GM18909 (cell line): ENCODE measurements at regions not wholly inside any gene's neighbourhood (a gene's known extent, or its start where the extent isn't known, plus 50 kb on each side); places are given as distances from the start of the nearest gene placed in this dataset.

Experiments
- ATAC-seq: cut with Tn5 transposase; IDR thresholded peaks from one replicate; pipeline ENCODE4 v1.9.1; 2021; ENCODE audit warnings: mild to moderate bottlenecking; ENCODE audit not compliant: unreplicated experiment, poor library complexity

DNA sequence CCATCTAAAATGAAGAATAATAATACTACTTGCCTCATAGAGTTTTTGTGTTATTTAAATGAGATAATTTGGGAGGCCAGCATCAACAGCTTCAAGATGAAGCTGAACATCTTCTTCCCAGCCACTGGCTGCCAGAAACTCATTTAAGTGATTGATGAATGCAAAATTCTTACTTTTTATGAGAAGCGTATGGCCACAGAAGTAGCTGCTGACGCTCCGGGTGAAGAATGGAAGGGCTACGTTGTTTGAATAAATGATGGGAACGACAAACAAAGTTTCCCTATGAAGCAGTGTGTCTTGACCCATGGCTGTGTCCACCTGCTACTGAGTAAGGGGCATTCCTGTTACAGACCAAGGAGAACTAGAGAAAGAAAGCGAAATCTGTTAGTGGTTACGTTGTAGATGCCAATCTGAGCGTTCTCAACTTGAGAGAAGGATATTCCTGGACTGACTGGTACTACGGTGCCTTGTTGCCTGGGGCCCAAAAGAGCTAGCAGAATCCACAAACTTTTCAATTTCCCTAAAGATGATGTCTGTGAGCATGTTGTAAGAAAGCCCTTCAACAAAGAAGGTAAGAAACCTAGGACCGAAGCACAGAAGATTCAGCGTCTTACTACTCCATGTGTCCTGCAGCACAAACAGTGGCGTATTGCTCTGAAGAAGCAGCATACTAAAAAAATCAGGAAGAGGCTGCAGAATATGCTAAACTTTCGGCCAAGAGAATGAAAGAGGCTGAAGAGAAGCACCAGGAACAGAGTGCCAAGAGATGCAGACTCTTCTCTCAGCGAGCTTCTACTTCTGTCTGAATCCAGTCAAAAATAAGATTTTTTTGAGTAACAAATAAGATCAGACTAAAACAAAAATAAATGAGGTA is 100.0 kb upstream of the LRIG3 start:
- no peak for ATAC-seq

DNA sequence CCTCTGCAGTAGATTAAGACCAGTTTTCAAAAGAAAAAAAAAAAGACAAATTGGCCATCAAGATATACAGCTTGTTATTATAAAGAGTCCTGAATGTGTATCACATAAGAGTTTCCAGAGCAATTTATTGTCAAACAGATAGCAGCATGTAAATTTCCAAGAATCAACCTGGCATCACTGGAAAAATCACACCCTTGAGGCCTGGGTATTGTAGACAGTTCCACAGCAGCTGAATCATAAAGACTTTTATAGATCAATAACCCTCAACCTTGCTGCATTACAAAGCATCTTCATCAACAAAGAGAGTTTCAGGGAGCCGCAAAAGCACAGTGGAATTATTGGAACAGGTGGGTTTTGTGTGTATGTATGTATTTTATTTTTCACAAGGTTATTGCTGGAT is 94.6 kb upstream of the LRIG3 start:
- no peak for ATAC-seq

DNA sequence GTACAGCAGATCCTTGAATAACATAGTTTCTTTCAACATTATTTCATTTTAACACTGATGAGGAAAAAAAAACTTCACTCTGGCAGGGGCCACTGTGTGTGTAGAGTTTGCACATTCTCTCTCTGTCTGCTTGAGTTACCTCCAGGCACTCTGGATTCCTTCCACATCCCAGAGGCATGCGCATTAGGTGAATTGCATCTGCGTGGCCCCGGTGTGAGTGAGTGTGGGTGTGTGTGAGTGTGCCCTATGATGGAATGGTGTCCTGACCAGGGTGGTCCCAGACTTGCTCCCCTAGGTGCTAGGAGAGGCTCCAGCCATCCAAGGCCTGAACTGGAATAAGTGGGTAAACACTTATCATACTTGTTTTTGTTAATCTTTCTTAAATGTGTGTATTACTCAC is 90.6 kb upstream of the LRIG3 start:
- no peak for ATAC-seq

DNA sequence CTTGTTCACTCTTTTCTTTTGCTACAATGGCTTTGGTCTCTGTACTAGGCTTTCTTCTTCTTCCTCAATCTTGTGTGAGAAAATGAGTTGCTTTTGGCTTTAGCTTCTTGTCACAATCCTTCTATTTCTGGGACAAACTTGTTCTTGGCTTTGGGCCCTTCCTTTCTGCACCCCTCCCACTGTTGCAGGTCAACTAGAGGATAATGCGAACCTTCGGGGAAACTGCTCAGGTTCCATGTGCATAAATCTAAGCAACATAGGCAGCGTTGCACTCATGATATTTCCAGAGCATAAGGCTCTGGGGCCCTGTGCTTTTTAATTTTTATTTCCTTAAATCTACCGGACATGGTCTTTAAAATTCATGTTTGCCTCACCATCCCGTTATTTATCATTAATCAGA is 89.8 kb upstream of the LRIG3 start:
- no peak for ATAC-seq

DNA sequence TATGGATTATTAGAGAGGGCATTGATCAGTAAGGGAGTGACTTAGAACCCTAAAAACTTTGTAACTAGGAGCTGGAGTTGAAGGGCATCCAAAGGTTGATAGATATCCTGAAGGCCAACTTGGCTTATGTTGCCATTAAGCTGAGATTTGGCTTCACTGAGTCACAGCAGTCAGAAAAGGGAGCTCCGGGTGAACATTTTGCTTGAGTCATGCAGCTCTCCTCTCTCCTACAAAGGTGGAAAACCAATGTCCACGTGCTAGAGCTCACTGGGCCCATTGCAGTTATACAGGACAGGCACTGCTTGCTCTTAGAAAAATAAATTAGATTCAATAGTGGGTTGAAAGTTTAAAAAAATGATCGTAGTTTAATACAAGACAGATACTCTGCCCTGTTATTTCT is 87.3 kb upstream of the LRIG3 start:
- no peak for ATAC-seq

DNA sequence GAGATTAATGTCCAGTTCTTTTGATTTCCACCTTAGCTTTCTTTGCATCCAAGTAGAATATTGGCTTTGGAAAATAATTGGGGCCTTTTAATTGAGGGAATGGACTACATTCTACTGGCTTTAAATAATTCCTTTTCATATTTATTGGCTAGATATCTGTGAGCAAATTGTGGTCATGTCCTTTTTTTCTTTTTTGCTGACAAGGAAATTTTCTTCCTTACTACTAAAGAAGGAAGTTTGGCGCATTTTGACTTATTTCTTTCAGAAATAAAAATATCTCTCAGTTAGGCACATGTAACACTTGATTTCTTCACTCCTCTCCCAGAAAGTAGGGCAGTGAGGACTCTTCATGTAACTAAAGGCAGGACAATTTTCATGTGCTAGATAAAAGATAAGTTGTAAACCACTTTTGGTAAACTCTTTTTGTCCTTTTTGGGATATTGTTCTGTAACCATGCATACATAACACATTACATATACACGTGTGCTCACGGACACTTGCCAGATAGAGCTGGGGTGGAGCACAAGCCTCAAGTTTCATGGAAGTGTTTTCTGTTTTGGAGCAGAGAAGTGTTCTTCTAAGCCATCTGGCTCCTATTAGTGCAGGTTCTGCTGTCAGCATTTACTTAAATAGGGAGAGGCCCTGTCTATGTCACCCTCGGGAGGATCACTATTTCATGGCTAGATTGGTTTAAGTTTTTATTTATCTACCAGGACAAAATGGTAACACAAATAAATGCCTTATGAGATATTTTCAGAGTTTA is 85.1 kb upstream of the LRIG3 start:
- no peak for ATAC-seq

DNA sequence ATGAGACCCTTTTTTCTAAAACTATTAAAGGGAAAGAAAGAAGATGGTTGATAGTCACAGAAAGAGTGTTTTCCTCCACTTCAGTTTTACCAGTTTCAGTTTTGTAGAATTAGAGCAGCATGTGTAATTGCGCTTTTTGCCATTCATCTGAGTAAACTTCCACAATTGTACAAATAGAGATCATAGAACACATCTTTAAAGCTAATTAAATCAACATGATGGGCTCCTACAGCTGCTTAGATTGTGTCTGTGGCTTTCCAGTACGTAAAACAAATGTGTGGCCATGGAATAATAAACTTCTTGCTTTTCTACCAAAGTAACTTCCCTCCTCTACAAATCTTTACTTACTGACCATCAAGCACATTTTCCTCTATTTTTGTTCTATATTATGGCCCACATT is 84.2 kb upstream of the LRIG3 start:
- ATAC-seq = no peak

DNA sequence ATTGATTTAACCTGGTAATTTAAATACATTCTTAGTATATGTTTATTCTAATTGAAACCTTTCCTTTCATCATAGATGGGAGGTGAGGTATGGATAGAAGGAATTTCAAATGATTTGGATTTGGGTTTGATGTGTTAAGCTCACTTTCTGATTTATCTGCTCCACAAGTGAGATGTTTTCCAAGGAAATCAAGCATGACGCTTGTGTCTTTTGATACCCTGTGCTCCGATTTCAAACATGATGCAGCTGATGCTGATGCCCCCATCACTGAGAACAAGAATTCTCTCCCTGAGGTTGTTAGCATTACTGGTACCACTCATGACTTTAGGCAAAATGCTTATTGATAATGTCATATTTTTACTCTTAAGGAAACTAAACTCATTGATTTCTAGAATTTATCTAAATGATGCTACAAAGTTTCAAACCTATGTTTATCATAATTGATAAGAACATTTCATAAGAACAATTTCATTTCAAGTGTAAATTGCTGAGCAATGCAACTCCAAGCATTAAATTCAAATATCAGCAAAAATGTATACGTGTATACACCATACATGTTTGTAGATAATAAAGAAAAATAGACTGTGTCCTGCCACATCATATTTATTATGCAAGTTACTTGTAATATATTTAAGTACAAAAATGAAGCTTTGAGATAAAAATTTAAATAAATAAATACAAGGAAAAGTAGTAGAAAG is 75.5 kb upstream of the LRIG3 start:
- no peak for ATAC-seq

DNA sequence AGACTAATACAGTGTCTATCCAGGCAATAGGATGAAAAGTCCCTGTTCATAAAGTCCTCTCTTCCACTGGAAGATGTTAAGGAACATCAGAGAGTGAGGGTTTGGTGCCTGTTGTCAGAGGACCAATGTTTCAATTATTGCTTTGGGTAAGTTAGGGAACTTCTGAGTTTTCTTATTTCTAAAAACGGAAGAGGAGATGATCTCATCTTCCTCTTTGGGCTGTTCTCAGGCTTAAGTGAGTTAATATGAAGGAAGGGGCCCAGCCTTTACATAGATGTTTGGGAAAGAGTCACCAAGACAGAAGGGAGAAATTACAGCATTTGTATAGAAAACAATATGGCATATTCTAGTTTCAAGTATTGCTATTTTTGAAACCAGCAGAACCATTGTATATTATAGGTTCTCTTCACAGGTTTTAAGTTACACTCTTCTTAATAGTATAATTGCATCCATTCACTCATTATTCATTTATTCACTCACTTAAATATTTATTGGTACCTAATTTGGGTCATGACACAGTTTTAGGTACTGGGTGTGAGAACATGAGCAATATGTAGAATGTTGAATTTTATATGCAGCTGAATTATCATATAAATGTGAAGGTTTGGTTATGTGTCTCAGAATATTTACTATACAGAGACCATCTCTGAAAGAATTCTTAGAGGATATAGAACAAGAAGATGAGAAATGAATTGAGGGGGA is 68.5 kb upstream of the LRIG3 start:
- ATAC-seq = no peak

DNA sequence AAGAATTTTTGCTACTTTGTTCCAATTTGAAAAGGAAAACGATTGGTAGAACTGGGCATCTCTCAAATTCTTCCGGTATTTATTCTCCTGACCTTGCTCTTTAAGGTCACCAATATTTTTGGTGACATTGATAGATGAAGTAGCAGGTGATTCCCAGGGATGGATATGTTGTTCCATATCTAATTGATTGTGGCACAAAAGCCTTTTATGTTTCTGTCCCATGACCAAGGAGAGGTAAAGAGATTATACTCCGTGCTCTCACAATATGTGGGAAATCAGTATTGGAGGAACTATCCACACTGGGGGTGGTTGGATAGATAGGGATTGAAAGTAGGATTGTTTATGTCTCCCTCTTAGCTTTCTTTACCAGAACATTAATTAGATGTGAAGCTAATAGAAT is 61.7 kb upstream of the LRIG3 start:
- no peak for ATAC-seq

DNA sequence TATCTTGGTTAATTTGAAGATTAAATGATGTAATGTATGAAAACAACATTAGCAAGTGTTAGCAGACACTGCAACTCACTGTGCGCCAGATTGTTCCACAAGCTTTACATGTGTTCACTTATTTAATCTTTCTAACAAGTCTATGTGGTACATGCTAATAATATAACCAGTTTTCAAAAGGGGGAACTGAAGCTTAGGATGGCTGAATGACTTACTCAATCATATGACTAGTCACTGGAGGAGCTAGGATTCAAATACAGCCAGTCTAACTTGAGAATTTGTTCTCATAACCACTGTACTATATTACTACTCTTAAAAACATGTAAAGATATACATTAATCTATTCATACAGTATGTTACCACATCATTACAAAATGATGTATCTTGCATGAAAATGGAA is 60.5 kb upstream of the LRIG3 start:
- ATAC-seq = no peak

DNA sequence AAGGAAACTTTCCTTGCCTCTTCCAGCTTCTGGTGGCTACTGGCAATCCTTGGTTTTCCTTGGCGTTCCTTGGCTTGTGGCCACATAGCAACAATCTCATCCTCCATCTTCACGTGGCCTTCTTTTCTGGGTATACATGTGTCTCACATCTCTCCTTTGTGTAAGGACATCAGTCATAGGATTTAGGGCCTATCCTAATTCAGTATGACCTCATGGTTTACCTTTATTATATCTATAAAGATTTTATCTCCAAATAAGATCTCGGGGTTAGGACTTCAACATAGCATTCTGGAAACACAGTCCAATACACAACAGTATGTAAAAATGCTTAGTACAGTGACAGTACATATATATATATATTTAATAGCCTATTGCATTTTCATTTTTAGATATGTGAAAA is 58.4 kb upstream of the LRIG3 start:
- ATAC-seq = no peak

DNA sequence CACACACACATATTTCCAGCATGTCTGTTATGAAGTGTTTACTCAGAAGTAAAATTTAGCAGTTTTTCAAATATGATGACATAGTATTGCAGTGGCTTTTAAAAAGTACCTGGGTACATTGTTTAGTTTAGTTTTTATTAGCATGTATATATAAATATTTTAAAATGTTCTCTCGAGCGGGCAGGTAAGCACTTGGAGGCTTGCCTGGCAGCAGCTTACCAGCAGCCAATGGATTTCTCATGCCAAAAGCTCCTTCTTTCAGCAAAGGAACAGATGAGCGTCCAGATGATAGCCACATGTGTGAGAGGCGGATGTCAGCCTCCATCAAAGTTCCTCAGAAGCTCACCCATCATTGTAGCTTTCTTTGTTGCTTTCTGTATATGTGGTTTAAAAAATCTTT is 57.2 kb upstream of the LRIG3 start:
- ATAC-seq = no peak

DNA sequence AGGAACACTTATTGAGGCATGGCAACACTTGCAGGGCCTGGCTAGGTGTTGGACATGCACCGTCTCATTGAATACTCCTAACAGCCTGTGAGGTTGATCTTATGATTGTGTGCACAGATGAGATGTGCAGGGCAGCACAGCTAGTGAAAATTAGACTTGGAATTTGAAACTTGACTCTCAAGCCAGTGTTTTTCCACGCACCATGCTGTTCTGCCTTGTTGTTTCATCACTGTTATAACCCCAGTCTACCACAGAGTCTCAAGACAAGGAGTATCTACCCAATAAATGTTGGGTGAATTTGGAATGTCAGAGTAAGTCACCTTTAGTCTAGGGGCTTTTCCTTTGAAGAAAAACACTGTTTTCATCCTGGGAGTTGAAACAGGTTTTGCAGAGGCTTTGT is 55.8 kb upstream of the LRIG3 start:
- ATAC-seq = no peak
